22Rv1 (cell line): ENCODE measurements at regions not wholly inside any gene's neighbourhood (a gene's known extent, or its start where the extent isn't known, plus 50 kb on each side); places are given as distances from the start of the nearest gene placed in this dataset.
"Not testable (repeated sequence)": the region's sequence is repeated elsewhere in the genome, so short reads cannot be mapped to it uniquely, and the experiment has no call there.

ENCODE experiments used
- CTCF ChIP-seq: fragments of 450-650 bp; IDR thresholded peaks from 2 replicates; pipeline ENCODE4 v1.5.1; 2017; ENCODE audit warnings: mild to moderate bottlenecking
- ZFX ChIP-seq: fragments of 450-650 bp; IDR thresholded peaks from 2 replicates; pipeline ENCODE4 v1.6.1; 2017; ENCODE audit warnings: antibody characterized with exemption, borderline replicate concordance

GRCh38 chr3:165917938-165918656, 80.9 kb upstream of the BCHE start:
- not testable (repeated sequence) for TF ChIP-seq CTCF, ZFX
